ENCODE measurements at regions not wholly inside any gene's neighbourhood (a gene's known extent, or its start where the extent isn't known, plus 50 kb on each side); places are given as distances from the start of the nearest gene placed in this dataset.

DNA sequence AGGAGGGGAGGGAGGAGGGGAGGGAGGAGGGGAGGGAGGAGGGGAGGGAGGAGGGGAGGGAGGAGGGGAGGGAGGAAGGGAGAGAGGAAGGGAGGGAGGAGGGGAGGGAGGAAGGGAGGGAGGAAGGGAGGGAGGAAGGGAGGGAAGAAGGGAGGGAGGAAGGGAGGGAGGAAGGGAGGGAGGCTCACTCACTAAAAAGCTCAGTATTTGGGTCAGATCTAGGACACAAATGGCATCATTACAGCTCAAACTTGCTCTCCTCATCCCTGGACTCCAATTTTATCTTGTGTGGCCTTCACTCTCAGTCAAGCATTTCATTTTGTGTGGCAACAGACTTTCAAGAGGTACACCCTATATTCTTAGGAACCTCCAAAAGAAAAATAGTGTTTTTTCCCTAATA is 435.4 kb downstream of the IRS1 start:
- no peak for DNase-seq

DNA sequence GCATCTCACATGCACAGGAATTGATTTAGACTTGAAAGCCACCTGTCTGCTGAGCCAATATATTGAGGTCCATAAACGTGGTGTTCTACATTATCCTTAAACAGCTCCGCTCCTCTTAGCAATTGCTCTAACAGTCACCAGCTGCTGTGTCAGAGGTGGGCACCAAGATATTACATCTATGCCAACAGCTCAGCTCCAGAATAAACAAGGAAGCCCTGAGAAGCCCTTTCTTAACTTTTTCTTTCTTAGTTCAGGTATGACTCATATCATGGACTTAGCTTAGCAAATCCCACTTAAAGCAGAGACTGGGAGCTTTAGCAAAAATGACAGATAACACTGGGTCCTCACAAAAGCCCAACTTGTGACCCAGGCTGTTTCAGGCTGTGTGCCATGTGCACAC is 436.6 kb downstream of the IRS1 start:
- DNase-seq, result no peak

DNA sequence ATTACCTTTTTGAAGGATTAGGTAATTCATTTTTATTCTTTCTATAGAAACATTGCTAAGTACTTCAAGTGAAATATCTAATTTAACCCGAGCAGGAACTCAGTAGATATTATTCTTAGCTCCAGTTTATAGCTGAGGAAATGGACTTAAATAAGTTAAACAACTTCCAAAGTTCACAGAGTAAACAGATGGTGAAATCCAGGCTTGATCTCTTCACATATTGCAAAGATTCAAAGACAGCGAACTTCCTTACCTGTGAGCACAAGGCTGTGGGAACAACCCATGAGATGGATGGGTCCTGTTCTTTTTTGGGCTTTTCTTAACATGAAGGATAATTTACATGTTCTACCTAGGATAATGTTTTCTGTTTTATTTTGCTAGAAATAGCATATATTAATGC is 439.0 kb downstream of the IRS1 start:
- no peak for DNase-seq

DNA sequence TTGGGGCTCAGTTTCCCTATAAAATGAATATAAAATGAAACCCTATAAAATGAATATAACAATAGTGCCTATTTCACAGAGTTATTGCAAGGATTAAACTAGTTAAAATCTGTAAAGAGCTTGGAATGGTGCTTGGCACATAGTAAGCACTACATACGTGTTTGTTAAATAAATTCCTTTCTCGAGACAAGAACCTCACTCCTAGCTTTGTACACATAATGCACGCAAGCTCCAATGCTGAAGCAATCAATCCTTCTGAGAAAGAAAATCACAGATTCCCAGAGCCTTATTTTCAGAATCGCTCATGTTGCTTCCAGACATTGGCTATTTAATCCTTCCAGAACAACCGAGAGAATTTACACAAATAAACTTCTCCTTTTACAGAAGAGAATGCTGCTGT is 440.9 kb downstream of the IRS1 start:
- DNase-seq, result no peak

DNA sequence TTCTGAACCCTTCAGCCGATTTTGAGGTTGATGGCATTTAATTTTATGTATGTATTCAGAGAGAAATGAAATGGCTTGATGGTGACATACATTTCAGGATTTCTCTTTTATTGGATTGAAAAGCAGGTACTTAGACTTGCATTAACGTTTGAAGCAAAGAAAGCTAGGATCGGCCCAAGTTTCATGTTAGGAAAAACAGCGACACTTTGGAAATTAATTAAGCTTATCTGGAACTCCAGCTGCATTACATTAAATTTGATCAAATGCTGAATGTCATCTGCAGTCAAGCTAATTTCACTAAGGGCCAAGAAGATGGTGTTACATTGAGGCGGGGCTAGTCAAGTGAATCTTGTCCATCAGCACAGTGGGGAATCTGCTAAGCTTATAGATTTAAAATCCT is 441.8 kb downstream of the IRS1 start:
- DNase-seq, result no peak

DNA sequence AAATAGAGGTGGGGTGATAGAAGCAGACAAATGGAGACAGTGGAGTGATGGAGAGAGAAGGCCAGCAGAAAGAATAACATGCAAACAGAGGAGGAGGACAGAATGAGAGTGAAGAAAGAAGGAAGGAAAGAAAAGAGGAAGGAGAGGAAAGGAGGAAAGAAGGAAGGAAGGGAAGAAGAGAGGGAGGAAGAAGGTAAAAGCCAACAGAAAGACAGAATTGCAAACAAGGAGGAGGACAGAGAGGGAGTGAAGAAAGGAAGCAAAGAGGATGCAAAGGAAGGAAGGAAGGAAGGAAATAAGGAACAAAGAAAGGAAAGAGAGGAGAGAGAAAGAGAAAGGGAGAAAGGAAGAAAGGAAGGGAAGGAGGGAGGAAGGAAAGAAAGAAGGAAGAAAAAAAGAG is 444.0 kb downstream of the IRS1 start:
- no peak for DNase-seq

DNA sequence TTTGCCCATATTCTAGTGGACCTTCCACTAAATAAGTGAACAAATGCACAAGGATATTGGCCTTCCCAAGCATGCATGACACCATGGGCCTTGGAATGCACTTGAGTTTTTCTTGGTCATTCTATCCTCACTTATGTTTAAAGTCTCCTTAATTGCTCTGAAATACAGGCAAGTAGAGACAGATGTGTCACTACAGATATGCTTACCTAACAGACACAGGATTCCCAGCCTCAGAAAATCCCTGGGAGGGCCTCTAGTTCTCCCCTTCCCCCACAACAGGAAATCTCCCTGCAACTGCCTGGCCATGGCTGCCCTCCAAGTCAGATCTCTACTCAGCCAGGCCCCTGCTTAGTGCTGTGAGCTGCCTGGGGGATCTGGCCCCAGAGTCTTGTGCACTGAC is 445.2 kb downstream of the IRS1 start:
- DNase-seq, result no peak

DNA sequence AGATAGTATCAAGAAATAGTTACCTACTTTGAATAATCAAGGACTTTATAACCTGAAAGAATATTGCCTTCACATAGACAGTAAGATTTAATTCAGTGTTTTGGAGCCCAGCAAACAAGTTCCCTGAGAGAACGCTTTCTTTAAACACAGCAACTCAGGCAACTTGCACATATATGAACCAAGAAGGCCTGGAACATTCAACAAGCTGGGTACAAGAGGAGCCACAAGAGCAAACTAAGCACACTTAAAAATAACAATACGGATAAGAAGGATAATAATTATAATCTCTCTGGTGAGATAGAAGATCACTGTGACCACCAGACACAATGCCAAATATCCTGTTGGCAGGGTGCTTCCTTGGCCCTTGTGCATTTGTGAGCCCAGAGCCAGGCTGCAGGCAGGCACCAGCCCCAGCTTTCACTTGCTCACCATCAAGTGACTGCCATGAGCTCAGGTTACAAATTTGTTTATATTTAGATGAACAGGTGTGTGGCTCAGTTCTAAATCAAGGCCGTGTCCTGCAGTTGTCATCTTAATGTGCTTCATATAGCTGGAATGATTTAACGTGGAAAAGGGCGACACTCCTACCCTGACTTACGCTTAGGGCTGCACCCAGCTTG is 446.6 kb downstream of the IRS1 start:
- no peak for DNase-seq

DNA sequence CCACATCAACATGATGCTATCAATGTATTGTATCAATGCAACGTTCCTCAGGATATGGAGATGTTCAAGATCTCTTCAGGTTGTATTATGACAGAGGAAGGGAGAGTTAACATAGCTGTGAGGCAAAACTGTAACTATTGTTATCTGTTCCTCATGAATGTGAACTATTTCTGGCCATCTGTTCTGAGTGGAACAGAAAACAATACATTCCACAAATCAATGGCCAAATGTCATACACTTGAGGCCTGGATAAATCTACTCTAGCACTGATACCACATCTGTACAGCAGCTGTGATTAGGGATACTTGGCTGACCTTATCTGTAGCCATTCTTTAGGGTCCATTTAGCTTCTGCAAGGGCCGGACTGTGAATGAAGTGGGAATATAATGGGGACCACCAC is 447.9 kb downstream of the IRS1 start:
- no peak for DNase-seq

DNA sequence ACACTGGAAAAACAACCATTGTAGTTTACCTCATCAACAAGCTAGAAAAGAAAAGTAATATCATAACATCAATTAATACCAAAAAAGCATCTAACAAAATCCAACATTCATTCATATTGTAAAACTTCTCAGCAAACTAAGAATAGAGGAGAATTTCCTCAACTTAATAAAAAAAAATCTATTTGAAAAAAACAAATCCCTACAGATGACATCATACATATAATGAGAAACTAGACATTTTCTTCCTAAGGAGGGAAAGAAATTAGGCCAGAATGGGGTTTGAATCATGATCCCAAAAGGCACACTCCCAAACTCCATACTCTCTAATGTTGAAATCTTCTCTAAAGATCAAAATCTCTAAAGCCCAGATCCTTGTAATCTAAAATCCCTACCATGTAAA is 460.0 kb downstream of the IRS1 start:
- no peak for DNase-seq

DNA sequence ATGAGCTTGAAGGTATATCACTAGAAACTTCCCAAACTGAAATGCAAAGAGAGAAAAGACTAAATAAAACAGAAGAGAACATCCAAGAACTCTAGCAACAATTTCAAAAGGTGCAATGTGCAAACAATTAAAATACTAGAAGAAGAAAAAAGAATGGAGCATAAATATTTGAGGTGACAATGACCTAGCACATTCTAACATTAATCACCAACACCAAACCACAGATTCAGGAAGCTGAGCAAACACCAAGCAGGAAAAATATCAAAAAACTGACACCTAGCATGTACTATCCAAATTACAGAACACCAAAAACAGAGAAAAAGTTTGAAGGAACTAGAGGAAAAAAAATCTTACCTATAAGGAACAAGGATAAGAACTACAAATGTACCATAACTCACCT is 460.8 kb downstream of the IRS1 start:
- no peak for DNase-seq

DNA sequence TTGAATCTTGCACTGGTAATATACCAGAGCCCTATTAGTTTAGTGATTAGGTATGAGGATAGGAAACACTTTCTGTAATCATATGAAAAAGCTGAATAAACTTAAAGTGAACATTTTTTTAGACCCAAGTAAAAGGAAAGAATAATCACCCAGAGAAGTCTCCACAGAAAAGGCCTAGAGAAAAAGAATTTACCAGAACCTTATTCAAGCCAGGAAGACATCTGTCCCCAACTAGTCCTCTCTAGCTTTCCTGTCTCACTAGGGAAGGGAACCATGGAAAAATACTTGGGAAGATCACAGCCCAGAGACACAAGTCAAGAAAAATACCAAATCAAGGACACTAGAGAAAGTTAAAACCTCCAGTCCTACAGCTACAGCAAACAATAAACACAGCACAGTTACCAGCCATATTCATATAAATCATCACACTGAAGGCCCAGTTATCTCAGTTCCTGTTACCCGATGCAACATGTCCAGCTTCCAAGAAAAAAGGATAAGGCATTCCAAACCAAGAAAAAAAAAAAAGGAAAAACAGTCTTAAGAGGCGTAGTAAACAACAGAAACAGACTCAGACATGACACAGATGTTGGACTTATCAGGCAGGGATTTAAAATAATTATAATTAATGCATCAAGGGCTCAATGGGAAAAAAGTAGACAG is 461.5 kb downstream of the IRS1 start:
- DNase-seq, result no peak

DNA sequence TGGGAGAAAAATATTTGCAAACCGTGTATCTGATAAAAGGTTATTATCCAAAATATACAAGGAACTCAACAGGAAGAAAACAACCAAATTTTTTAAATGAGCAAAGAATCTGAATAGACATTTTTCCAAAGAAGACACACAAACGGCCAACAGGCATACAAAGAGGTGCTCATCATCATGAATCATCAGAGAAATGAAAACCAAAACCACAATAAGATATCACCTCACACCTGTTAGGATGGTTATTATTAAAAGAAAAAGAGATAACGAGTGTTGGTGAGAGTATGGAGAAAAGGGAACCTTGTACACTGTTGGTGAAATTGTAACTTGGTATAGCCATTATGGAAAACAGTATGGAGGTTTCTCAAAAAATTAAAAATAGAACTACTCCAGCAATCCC is 463.3 kb downstream of the IRS1 start:
- DNase-seq, result no peak

DNA sequence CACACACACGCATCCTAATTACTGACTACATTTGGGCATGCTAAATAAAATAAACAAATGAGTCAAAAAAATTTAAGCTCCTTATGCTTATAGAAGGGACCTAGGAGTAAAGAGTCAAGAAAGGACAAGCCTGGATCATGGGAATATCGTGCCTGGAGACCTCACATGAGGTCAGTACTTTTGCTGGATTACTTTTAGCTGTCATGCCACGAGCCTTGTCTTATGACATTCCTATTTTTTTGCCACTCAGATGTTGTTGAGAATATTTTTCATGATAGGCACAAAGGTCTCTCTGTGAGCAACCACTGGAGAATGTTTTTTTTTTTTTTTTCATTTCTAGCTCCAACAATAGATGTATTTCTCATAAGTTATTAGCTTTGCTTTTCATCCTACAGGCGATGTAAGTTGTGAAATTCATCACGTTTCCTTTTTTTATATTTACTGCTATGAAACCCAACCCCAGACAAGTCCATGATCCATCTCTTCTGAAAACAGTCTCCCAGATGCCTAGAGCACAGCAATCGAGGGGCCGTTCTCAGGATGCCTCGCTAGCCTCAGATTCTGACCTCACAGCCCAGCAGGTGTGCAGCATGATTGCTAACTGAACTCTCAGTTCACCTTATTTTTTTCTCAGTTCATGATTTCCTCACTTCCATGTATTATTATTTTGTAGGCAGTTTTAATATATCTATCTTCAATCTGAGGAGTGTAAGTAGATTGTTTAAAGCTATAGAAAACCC is 464.5 kb downstream of the IRS1 start:
- DNase-seq, result no peak

DNA sequence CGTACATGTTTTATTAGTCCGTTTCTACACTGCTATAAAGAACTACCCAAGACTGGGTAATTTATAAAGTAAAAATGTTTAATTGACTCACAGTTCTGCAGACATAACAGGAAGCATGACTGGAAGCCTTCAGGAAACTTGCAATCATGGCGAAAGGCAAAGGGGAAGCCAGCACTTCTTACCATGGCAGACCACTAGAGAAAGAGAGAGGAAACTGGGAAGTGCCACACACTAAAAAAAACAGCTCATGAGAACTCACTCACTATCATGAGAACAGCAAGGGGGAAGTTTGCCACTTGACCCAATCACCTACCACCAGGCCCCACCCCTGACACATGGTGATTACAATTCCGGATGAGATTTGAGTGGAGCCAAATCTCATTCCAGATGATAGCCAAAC is 466.2 kb downstream of the IRS1 start:
- no peak for DNase-seq

DNA sequence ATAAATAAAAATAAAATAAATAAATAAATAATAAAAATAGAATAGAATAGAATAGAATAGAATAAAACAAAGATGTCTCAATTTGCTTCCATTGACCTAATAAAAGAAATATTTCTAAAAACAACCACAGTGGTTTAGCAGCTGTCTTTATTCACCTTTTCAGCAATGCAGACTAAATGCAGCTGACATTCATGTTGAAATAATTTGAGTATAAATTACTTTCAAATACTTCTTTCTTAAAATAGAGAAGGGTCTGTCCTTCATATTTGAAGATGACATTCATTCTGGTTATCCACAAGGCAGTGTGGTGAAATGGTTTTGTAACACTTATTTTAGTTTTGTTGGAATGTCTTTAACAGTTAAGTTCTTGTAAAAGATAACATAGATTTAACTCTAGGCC is 469.4 kb downstream of the IRS1 start:
- no peak for DNase-seq

DNA sequence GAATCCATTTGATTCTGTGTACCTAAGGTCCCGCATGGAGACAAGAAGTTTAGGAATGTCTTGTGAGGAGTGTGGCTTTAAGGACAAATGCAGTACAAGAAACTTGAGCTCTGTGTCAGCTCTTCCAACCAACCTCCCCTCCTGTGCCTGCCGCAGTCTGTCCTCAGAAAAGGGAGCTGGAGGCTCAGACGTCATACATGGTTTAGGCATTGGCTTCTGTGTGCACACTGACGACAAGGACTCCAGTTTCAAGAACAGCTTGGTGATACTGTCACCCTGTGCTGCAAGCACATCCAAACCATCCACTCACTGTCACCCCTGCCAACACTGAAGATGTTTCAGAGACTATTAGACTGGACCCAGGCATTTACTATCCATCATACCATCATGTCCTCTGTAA is 470.4 kb downstream of the IRS1 start:
- DNase-seq, result no peak

DNA sequence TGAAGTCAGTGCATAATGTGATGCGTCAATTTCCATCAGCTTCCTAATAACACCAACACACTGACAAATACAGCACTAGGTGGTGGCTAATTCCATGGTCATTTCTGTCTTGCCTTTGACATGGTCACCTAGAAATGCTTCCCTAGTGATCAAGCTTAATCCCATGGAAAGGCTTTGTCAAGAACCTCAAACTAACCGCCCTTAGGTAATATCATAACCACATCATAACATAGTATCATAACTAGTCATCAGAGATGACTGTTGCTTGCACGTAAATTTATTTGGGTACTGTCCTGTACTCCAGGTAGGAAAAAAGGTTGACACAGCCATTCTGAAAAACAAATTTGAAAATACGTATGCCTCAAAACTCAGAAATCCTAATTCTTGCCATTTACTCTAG is 471.8 kb downstream of the IRS1 start:
- no peak for DNase-seq

DNA sequence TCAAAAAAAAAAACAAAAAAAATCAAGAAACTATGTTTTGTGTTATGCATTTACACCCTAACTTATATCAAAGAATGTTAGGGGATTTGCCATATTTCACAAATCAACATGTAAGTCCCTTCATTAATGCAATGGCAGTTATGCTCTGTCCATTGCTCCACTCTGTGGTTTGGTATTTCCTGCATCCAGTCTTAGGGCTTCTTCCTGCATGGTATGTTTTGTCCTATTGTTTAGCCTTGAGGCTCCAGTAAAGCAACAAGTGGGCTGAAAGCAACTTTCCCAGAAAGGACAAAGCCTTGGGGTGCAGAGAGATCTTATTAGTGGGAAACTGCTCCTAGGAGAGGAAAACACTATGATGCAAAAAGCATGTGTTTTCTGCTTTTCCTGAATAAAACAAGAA is 474.1 kb downstream of the IRS1 start:
- no peak for DNase-seq

DNA sequence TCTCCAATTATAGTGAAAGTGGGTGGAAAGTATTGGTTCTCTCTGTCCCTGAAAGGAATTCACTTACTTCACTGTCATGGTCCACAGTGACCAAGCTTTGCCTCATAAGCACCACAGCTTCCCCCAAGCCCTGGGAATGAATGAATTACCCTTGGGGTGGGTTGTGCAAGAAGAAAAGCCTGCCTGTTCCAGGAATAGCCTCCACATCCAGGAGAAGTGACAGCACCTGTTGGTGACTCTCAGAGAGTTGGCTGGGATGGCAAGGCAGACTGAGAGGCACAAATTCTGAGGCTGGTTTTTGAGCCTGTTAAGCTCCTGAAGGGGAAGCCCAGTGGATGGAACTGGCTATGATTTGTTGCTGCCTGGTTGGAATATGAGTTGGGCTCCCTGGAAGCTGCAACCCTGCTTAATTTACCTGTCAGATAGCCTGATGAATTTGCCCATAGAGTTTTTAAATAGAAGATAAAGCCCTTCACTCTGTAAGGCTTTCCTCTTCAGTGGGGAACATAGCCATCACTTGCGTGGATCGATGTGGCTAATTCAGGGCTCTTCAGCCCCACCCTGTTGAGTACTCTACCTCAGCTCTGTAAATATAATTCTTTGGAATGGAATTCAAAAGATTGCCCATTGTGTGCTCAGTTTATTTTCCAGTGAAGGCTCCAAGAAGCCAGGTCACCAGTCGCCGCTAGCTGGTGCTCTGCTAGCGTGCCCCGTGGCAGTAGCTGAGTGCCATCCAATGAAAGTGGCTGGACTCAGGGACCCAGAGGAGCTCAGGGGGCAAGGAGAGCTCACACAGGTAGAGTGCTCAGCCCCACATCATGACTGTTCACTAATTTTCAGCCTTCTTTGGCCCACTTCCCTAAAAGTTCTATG is 479.3 kb downstream of the IRS1 start:
- DNase-seq, result no peak

DNA sequence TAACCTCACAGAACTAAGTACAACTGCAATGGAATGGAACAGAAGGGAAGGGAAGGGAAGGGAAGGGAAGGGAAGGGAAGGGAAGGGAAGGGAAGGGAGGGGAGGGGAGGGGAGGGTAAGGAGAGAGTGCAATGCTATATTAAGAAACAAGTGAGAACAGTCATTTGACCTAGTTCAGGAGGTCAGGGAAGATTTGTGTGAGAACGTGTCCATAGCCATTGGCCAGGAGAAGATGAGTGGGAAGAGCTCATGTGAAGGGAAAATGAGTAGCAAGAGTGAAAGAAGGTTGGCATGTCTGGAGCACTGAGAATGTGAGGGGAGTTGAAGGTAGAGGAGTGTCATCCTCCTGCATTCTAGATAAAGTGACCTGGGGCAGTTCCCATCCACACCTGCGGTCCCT is 481.6 kb downstream of the IRS1 start:
- no peak for DNase-seq

DNA sequence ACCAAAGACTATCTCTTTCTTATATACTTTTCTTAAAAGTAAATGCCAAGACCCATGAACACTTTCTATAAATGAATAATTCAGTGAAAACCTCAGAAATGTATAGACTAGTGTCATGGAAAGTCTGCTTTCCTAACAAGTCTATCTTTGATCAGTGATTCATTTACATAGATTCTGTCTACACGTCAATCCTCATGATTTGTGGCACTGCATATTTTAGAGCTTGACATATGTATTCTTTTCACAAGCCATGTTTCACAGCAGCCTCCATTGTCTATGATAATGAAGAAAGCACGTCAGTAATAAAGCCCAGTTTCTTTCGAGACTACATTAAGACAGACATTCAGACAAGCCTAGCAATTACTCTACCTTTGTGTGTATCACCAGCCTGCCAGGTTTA is 486.6 kb downstream of the IRS1 start:
- DNase-seq, result no peak

DNA sequence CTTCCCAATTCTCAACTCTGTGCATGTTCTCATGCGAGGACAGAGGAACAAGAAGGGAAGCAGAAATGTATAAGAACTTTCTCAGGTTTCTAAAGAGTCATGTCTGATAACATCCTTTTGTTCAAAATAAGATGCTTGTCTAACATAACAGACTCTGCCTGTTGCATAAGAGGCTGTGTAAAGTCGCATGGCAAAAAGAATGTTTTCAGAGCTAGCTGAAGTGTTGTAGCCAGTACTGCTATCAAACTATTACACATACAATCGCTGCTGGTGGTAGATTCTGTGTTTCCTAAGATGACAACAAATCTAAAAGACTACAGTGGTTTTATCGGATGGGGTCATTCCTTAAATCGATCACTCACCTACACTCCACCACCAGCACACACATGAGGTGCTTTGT is 487.5 kb downstream of the IRS1 start:
- no peak for DNase-seq

DNA sequence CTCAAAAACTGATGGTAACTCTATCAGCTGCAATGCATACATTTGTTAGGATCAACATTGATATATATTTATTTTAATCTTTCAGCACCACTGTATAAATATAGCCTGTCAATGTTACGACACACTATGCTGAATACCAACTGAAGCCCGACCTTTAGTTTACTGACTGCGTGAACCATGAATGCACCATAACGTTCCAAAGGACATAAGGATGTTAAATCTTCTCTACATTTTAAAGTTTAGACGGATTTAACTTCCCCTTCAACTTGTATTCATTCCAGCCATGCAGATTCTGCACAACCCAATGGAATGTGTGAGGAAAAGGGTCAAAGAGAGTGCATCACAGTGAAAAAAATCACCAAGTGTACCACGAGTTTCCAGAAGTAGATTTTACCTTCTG is 489.5 kb downstream of the IRS1 start:
- no peak for DNase-seq

Measured in activated CD4-positive, alpha-beta T cell treated with anti-CD3 and anti-CD28 coated beads, Interleukin-2, amount 50 U/mL, for 4 hours (primary cell).